ENCODE measurements at regions not wholly inside any gene's neighbourhood (a gene's known extent, or its start where the extent isn't known, plus 50 kb on each side); places are given as distances from the start of the nearest gene placed in this dataset.

- H2AK5ac ChIP-seq (ENCODE audit: insufficient read length, low read length) = no peak overlapping the region
- H2BK12ac ChIP-seq (ENCODE audit: insufficient read length, low read depth, low read length) = no peak overlapping the region
- peaks cover 0 to 2% of the 10 kb centered on the region in 2 experiments; a peak in 3 of 5 replicates for H3K9me3 Mint-ChIP-seq
- no peaks in the 10 kb centered on the region for H3K27me3 ChIP-seq (ENCODE audit: insufficient read depth, low read length)
- H2BK5ac ChIP-seq (ENCODE audit: insufficient read length, low read length) = no peak overlapping the region
- no peaks in the 10 kb centered on the region; a peak in 1 of 7 replicates for H3K36me3 Mint-ChIP-seq (ENCODE audit: insufficient read depth in 1 of 3, low read depth in 3 of 3)
- H3K18ac ChIP-seq (ENCODE audit: insufficient read length, low read depth, low read length) = no peak overlapping the region
- H3K79me2 ChIP-seq (ENCODE audit: insufficient read depth, low read length) = no peaks in the 10 kb centered on the region
- no peak overlapping the region for H3T11ph ChIP-seq (ENCODE audit: low read length)
- DNase-seq = no peak
- H4K5ac ChIP-seq (ENCODE audit: insufficient read length, low read depth, low read length) = no peak overlapping the region
- no peak overlapping the region for H2BK20ac ChIP-seq (ENCODE audit: low read depth, low read length, poor library complexity, severe bottlenecking)
- H3K4me2 ChIP-seq (ENCODE audit: insufficient read depth, insufficient read length, low read length) = no peak overlapping the region
- H3K4me3 Mint-ChIP-seq = no peak overlapping the region
- no peaks in the 10 kb centered on the region for H3K79me1 ChIP-seq (ENCODE audit: insufficient read depth, low read depth, low read length, poor library complexity, severe bottlenecking)
- no peak overlapping the region for H3K23ac ChIP-seq (ENCODE audit: insufficient read length, low read depth, low read length)
- peaks cover 6 to 7% of the 10 kb centered on the region in 2 experiments for H3K4me1 Mint-ChIP-seq
- H3K27ac Mint-ChIP-seq = no peak overlapping the region
- no peak overlapping the region for H3K56ac ChIP-seq (ENCODE audit: insufficient read length, low read depth, low read length)
- no peak overlapping the region for H4K8ac ChIP-seq (replicated peaks; ENCODE audit: insufficient read length, low read depth, low read length)
- H3K14ac ChIP-seq (ENCODE audit: insufficient read depth, low read length) = no peak overlapping the region
- no peaks in the 10 kb centered on the region for H3K9me3 ChIP-seq (ENCODE audit: control insufficient read depth, low read depth, low read length)
- H2BK15ac ChIP-seq (ENCODE audit: low read depth, low read length) = no peak overlapping the region
- no peaks in the 10 kb centered on the region for H4K20me1 ChIP-seq (ENCODE audit: control insufficient read depth, insufficient read depth, insufficient read length)
- no peak overlapping the region for H3K4ac ChIP-seq (ENCODE audit: low read depth, low read length)
- peaks cover 5% of the 10 kb centered on the region for H3K27me3 Mint-ChIP-seq (ENCODE audit: low read depth)
- no peak overlapping the region for H4K91ac ChIP-seq (ENCODE audit: insufficient read length, low read depth, low read length)
- no peaks in the 10 kb centered on the region for H3K23me2 ChIP-seq (ENCODE audit: insufficient read length, low read depth, low read length, poor library complexity, severe bottlenecking)
- TF ChIP-seq, protein P1, sequence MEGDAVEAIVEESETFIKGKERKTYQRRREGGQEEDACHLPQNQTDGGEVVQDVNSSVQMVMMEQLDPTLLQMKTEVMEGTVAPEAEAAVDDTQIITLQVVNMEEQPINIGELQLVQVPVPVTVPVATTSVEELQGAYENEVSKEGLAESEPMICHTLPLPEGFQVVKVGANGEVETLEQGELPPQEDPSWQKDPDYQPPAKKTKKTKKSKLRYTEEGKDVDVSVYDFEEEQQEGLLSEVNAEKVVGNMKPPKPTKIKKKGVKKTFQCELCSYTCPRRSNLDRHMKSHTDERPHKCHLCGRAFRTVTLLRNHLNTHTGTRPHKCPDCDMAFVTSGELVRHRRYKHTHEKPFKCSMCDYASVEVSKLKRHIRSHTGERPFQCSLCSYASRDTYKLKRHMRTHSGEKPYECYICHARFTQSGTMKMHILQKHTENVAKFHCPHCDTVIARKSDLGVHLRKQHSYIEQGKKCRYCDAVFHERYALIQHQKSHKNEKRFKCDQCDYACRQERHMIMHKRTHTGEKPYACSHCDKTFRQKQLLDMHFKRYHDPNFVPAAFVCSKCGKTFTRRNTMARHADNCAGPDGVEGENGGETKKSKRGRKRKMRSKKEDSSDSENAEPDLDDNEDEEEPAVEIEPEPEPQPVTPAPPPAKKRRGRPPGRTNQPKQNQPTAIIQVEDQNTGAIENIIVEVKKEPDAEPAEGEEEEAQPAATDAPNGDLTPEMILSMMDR (conservative IDR thresholded peaks at IDR 0.05) = no peak
- no peak overlapping the region for H3K27ac ChIP-seq (ENCODE audit: insufficient read length, low read depth, low read length)
- H2AFZ ChIP-seq (ENCODE audit: low read length) = no peak overlapping the region
- WGBS (ENCODE audit: extremely low coverage, insufficient read length, low lambda C conversion rate) = no CpG with 5 or more reads among the region's 4 CpGs
- H3K9ac ChIP-seq (ENCODE audit: extremely low read depth, insufficient read length, low read length) = no peak overlapping the region
- no peak overlapping the region for H2BK120ac ChIP-seq (ENCODE audit: low read depth, low read length, poor library complexity, severe bottlenecking)
- H3K4me1 ChIP-seq (ENCODE audit: insufficient read depth, low read length) = no peaks in the 10 kb centered on the region
These were observed 113.3 kb downstream of the SCG2 start for GRCh38 chr2:223488814-223489213.

Data from H9 (cell line).